Ascending aorta (tissue), 2 donors: ENCODE measurements at regions not wholly inside any gene's neighbourhood (a gene's known extent, or its start where the extent isn't known, plus 50 kb on each side); places are given as distances from the start of the nearest gene placed in this dataset.

Source experiments
- DNase-seq, 2 donors: peaks; one replicate each; pipeline ENCODE4 v3.0.0-alpha.2; 2019; ENCODE audit warnings: low spot score in 2 of 2
- H3K27ac ChIP-seq, 2 donors: fragments of 200-600 bp; sonication (generic); one replicate each; pipeline ENCODE4 v1.5.1; 2016 to 2017; ENCODE audit warnings: mild to moderate bottlenecking in 1 of 2
- H3K27me3 ChIP-seq: fragments of 200-600 bp; sonication (generic); one replicate; pipeline ENCODE4 v1.5.1; 2017
- H3K36me3 ChIP-seq, 2 donors: fragments of 200-600 bp; sonication (generic); one replicate each; pipeline ENCODE4 v1.5.1; 2016
- H3K4me1 ChIP-seq, 2 donors: fragments of 200-600 bp; sonication (generic); one replicate each; pipeline ENCODE4 v1.5.1; 2016 to 2017; ENCODE audit warnings: mild to moderate bottlenecking in 1 of 2
- H3K4me3 ChIP-seq, 2 donors: fragments of 200-600 bp; sonication (generic); one replicate each; pipeline ENCODE4 v1.5.1; 2016 to 2017; ENCODE audit warnings: mild to moderate bottlenecking in 1 of 2
- H3K9me3 ChIP-seq, 2 donors: fragments of 200-600 bp; sonication (generic); one replicate each; pipeline ENCODE4 v1.5.1; 2016
- intact Hi-C: fragments of 100-400 bp; cut with DNase I; formaldehyde crosslinking; loops from one replicate; pipeline ENCODE4 v1.15.1; 2023
- TF ChIP-seq, protein P1 (sequence below), 3 experiments: fragments of 200-600 bp in 2 of 3; fragments of 450-650 bp in 1 of 3; sonication (generic) in 2 of 3; IDR thresholded peaks; one replicate each; pipeline ENCODE4 v1.5.1; 2016 to 2019; ENCODE audit warnings: antibody characterized with exemption in 3 of 3, mild to moderate bottlenecking in 1 of 3, moderate library complexity in 1 of 3

DNA sequence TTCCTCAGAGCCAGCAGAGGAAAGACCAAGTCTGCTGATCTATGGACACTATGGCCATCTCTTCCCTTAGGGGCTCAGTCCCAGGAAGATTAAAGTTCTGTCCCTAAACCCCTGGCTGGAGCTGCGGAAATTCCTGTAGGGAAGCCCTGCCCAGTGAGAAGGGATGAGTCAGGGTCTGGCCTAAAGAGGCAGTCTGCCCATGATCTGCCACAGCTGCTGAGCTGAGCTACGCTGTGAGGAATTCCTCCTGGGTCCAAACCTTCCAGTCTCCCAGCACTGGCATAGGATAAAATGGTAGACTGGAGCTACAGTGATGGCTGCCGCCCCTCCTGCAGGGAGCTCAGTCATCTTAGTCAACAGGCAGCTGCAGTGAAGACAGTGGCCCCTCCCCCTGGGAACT, 213.7 kb downstream of the BRINP2 start:
- DNase-seq, result no peak
- no peaks in the 10 kb centered on the region for H3K4me1 ChIP-seq
- intact Hi-C loops, result no loop called here
- H3K36me3 ChIP-seq, result no peaks in the 10 kb centered on the region
- H3K27ac ChIP-seq, result no peak overlapping the region
- H3K9me3 ChIP-seq, result peaks cover 0 to 4% of the 10 kb centered on the region in 2 donors
- no peak overlapping the region for H3K4me3 ChIP-seq
- TF ChIP-seq, protein P1, sequence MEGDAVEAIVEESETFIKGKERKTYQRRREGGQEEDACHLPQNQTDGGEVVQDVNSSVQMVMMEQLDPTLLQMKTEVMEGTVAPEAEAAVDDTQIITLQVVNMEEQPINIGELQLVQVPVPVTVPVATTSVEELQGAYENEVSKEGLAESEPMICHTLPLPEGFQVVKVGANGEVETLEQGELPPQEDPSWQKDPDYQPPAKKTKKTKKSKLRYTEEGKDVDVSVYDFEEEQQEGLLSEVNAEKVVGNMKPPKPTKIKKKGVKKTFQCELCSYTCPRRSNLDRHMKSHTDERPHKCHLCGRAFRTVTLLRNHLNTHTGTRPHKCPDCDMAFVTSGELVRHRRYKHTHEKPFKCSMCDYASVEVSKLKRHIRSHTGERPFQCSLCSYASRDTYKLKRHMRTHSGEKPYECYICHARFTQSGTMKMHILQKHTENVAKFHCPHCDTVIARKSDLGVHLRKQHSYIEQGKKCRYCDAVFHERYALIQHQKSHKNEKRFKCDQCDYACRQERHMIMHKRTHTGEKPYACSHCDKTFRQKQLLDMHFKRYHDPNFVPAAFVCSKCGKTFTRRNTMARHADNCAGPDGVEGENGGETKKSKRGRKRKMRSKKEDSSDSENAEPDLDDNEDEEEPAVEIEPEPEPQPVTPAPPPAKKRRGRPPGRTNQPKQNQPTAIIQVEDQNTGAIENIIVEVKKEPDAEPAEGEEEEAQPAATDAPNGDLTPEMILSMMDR (IDR thresholded peaks at IDR 0.05), result no peak
- no peaks in the 10 kb centered on the region for H3K27me3 ChIP-seq

DNA sequence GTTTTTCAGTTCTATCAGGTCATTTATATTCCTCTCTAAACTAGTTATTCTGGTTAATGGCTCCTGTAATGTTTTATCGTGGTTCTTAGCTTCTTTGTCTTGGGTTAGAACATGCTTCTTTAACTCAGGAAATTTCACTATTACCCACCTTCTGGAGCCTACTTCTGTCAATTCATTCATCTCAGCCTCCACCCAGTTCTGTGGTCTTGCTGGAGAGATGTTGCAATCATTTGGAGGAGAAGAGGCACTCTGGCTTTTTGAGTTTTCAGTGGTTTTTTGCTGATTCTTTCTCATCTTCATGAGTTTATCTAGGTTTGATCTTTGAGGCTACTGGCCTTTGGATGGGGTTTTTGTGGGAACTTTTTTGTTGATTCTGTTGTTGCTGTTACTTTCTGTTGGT, 213.0 kb downstream of the BRINP2 start:
- H3K4me1 ChIP-seq, result no peaks in the 10 kb centered on the region
- no peak overlapping the region for H3K27ac ChIP-seq
- DNase-seq, result no peak
- intact Hi-C loops, result no loop called here
- no peaks in the 10 kb centered on the region for H3K36me3 ChIP-seq
- no peak overlapping the region for H3K4me3 ChIP-seq
- no peaks in the 10 kb centered on the region for H3K27me3 ChIP-seq
- TF ChIP-seq, protein P1 (IDR thresholded peaks at IDR 0.05), result no peak
- H3K9me3 ChIP-seq, result peaks cover 0 to 4% of the 10 kb centered on the region in 2 donors

DNA sequence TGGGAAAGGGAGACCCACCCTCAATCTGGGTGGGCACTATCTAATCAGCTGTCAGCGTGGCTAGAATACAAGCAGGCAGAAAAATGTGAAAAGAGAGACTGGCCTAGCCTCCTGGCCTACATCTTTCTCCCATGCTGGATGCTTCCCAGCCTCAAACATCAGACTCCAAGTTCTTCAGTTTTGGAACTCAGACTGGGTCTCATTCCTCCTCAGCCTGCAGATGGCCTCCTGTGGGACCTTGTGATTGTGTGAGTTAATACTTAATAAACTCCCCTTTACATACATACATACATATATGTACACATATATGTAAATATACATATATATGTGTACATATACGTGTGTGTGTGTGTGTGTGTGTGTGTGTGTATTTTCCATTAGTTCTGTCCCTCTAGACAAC, 207.1 kb downstream of the BRINP2 start:
- intact Hi-C loops, result no loop called here
- Histone ChIP-seq H3K4me3 (no peak overlapping the region), H3K36me3 (no peaks in the 10 kb centered on the region), H3K4me1 (no peaks in the 10 kb centered on the region), H3K27ac (no peak overlapping the region), H3K27me3 (no peaks in the 10 kb centered on the region), H3K9me3 (peaks cover 0 to 4% of the 10 kb centered on the region in 2 donors)
- no peak for DNase-seq
- TF ChIP-seq, protein P1 (IDR thresholded peaks at IDR 0.05), result no peak

DNA sequence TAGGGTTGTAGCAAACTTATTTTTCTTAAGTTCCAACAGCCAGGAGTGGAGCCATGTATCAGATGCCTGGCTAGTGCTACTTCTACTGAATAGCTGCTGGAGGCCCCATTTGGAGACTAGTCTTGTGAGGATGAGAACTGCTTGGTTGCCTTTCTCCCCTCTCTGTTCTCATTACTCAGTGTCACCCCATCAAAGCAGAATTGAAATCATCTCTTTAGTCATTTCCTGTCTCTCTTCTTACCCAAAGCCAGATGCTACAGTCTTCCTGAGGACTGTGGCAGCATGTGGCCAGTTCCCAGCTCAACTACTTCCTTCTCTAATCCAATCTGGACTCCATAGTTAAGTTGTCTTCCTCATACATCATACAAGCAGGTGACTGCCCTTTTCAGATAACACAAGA, 197.5 kb downstream of the BRINP2 start:
- no peaks in the 10 kb centered on the region for H3K4me1 ChIP-seq
- intact Hi-C loops, result no loop called here
- H3K36me3 ChIP-seq, result no peaks in the 10 kb centered on the region
- H3K27me3 ChIP-seq, result no peaks in the 10 kb centered on the region
- no peaks in the 10 kb centered on the region for H3K9me3 ChIP-seq
- TF ChIP-seq, protein P1 (IDR thresholded peaks at IDR 0.05), result no peak
- no peak overlapping the region for H3K27ac ChIP-seq
- H3K4me3 ChIP-seq, result no peak overlapping the region
- no peak for DNase-seq

DNA sequence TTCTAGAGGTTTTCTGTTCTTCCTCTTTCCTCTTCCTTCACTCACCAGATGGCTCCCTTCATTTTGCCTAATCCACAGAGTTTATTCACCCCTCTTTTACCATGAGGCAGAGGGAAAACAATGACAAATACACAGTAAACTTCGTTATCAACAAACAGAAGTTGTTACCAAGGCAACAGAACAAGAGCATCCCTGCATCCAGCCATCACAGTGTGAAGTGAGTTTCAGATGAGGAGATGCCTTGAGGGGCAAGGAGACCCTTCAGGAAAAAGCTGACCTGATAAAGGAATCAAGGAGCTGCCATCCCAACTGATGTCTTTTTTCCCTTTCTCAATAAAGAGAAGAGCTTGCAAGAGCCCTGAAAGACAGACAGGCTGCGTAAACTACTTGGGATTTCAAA, 195.3 kb downstream of the BRINP2 start:
- Histone ChIP-seq H3K27me3 (no peaks in the 10 kb centered on the region), H3K36me3 (no peaks in the 10 kb centered on the region), H3K9me3 (no peaks in the 10 kb centered on the region), H3K27ac (no peak overlapping the region), H3K4me1 (no peaks in the 10 kb centered on the region), H3K4me3 (no peak overlapping the region)
- intact Hi-C loops, result no loop called here
- no peak for DNase-seq
- TF ChIP-seq, protein P1 (IDR thresholded peaks at IDR 0.05), result no peak

DNA sequence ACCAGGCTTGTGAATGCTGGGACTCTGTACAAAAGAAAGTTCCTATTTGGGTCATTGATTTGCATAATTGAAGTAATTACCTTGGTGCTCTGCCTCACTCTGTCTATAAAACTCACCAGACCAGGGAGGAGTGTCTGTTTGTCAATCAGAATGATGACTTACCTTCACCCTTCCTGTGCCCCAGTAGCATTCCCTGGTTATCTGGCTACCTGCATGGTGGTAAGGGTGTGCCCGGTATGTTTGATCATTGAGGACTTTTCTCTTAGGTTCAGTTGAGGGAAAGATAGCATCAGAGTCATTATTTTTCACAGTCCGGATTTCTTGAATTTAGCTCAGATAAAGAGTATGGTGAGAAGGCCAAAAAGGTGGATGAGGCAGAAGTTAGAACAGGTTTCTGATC, 190.0 kb downstream of the BRINP2 start:
- Histone ChIP-seq H3K4me1 (no peaks in the 10 kb centered on the region), H3K4me3 (no peak overlapping the region), H3K27ac (no peak overlapping the region), H3K36me3 (no peaks in the 10 kb centered on the region), H3K27me3 (no peaks in the 10 kb centered on the region), H3K9me3 (no peaks in the 10 kb centered on the region)
- intact Hi-C loops, result no loop called here
- TF ChIP-seq, protein P1 (IDR thresholded peaks at IDR 0.05), result no peak
- DNase-seq, result no peak
